GM23338 (cell line): ENCODE measurements at regions not wholly inside any gene's neighbourhood (a gene's known extent, or its start where the extent isn't known, plus 50 kb on each side); places are given as distances from the start of the nearest gene placed in this dataset.

Experiments used
- CREB1 ChIP-seq: fragments of 250-450 bp; sonication (Bioruptor Pico); IDR thresholded peaks from 2 replicates; pipeline ENCODE4 v1.5.0; 2020; ENCODE audit warnings: low read depth, mild to moderate bottlenecking, moderate library complexity
- CTCF ChIP-seq, 2 experiments: fragments of 200-600 bp in 1 of 2; sonication (generic) in 1 of 2; conservative IDR thresholded peaks; 2 replicates each; pipeline versions ENCODE4 v1.5.1 to v1.6.1; 2016 to 2017; ENCODE audit warnings: antibody characterized with exemption in 2 of 2, low read depth in 2 of 2, mild to moderate bottlenecking in 2 of 2, moderate library complexity in 1 of 2
- ETS1 ChIP-seq: IDR thresholded peaks from 2 replicates; pipeline ENCODE4 v1.6.1; 2016; ENCODE audit warnings: antibody characterized with exemption
- EZH2 ChIP-seq: fragments of 200-600 bp; sonication (generic); IDR thresholded peaks from one replicate; pipeline ENCODE4 v1.8.0; 2017; ENCODE audit warnings: antibody characterized with exemption, mild to moderate bottlenecking, low read depth; ENCODE audit not compliant: unreplicated experiment
- EZH2phosphoT487 ChIP-seq: fragments of 200-600 bp; sonication (generic); IDR thresholded peaks from one replicate; pipeline ENCODE4 v1.8.1; 2018; ENCODE audit warnings: antibody characterized with exemption; ENCODE audit not compliant: unreplicated experiment
- JUNB ChIP-seq: IDR thresholded peaks from one replicate; pipeline ENCODE4 v1.6.1; 2016; ENCODE audit warnings: antibody characterized with exemption; ENCODE audit not compliant: unreplicated experiment
- POLR2AphosphoS5 ChIP-seq: IDR thresholded peaks from 2 replicates; pipeline ENCODE4 v1.6.1; 2016; ENCODE audit warnings: antibody characterized with exemption, low read depth
- STAT1 ChIP-seq: IDR thresholded peaks from one replicate; pipeline ENCODE4 v1.6.1; 2016; ENCODE audit warnings: antibody characterized with exemption; ENCODE audit not compliant: unreplicated experiment
- ZNF114 ChIP-seq: fragments of 250-450 bp; sonication (Bioruptor Pico); IDR thresholded peaks from 2 replicates; pipeline ENCODE4 v1.5.0; 2020; ENCODE audit warnings: mild to moderate bottlenecking, moderate library complexity
- ZNF331 ChIP-seq: fragments of 250-450 bp; sonication (Bioruptor Pico); IDR thresholded peaks from 2 replicates; pipeline ENCODE4 v1.5.0; 2020; ENCODE audit warnings: low read depth, mild to moderate bottlenecking, moderate library complexity
- TF ChIP-seq, protein P1 (sequence below): IDR thresholded peaks from one replicate; pipeline ENCODE4 v1.6.1; 2018; ENCODE audit warnings: antibody characterized with exemption; ENCODE audit not compliant: unreplicated experiment

- TF ChIP-seq, protein P1, sequence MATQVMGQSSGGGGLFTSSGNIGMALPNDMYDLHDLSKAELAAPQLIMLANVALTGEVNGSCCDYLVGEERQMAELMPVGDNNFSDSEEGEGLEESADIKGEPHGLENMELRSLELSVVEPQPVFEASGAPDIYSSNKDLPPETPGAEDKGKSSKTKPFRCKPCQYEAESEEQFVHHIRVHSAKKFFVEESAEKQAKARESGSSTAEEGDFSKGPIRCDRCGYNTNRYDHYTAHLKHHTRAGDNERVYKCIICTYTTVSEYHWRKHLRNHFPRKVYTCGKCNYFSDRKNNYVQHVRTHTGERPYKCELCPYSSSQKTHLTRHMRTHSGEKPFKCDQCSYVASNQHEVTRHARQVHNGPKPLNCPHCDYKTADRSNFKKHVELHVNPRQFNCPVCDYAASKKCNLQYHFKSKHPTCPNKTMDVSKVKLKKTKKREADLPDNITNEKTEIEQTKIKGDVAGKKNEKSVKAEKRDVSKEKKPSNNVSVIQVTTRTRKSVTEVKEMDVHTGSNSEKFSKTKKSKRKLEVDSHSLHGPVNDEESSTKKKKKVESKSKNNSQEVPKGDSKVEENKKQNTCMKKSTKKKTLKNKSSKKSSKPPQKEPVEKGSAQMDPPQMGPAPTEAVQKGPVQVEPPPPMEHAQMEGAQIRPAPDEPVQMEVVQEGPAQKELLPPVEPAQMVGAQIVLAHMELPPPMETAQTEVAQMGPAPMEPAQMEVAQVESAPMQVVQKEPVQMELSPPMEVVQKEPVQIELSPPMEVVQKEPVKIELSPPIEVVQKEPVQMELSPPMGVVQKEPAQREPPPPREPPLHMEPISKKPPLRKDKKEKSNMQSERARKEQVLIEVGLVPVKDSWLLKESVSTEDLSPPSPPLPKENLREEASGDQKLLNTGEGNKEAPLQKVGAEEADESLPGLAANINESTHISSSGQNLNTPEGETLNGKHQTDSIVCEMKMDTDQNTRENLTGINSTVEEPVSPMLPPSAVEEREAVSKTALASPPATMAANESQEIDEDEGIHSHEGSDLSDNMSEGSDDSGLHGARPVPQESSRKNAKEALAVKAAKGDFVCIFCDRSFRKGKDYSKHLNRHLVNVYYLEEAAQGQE, result no peak
- no peak for TF ChIP-seq CTCF (conservative IDR thresholded peaks at IDR 0.05; ENCODE audit: low read depth in 2 of 2)
- TF ChIP-seq POLR2AphosphoS5, result no peak
- no peak for TF ChIP-seq JUNB
- no peak for TF ChIP-seq EZH2
- TF ChIP-seq STAT1, result no peak
- no peak for TF ChIP-seq ZNF114 (CRISPR knock-in tag)
- TF ChIP-seq EZH2phosphoT487, result no peak
- no peak for TF ChIP-seq ZNF331
- no peak for TF ChIP-seq CREB1 (CRISPR knock-in tag)
- no peak for TF ChIP-seq ETS1
Observed at GRCh38 chr1:65027666-65028358, 61.5 kb upstream of the JAK1 start.
